Vagina (tissue), 2 donors: ENCODE measurements at regions not wholly inside any gene's neighbourhood (a gene's known extent, or its start where the extent isn't known, plus 50 kb on each side); places are given as distances from the start of the nearest gene placed in this dataset.

Experiments
- DNase-seq, 2 donors: peaks; one replicate each; pipeline ENCODE4 v3.0.0-alpha.2; 2017; ENCODE audit errors: extremely low spot score in 2 of 2
- H3K27ac ChIP-seq: fragments of 200-600 bp; sonication (generic); one replicate; pipeline ENCODE4 v1.5.1; 2019
- H3K27me3 ChIP-seq: fragments of 200-600 bp; sonication (generic); one replicate; pipeline ENCODE4 v1.5.1; 2019
- H3K36me3 ChIP-seq, 2 donors: fragments of 200-600 bp; sonication (generic); one replicate each; pipeline ENCODE4 v1.5.1; 2017 to 2019
- H3K4me1 ChIP-seq: fragments of 200-600 bp; sonication (generic); one replicate; pipeline ENCODE4 v1.5.1; 2019
- H3K4me3 ChIP-seq, 2 donors: fragments of 200-600 bp; sonication (generic); 1 replicate in 1 of 2; 2 replicates in 1 of 2; pipeline ENCODE4 v1.5.1; 2016 to 2019
- H3K9me3 ChIP-seq: fragments of 200-600 bp; sonication (generic); one replicate; pipeline ENCODE4 v1.5.1; 2019
- CTCF ChIP-seq, 3 experiments: fragments of 450-650 bp in 2 of 3; fragments of 200-600 bp in 1 of 3; sonication (generic) in 1 of 3; IDR thresholded peaks; one replicate each; pipeline ENCODE4 v1.5.1; 2017 to 2019; ENCODE audit warnings: antibody characterized with exemption in 3 of 3, mild to moderate bottlenecking in 2 of 3, moderate library complexity in 2 of 3
- POLR2A ChIP-seq, 2 donors: fragments of 450-650 bp; IDR thresholded peaks; one replicate each; pipeline ENCODE4 v1.6.1; 2017; ENCODE audit warnings: antibody characterized with exemption in 2 of 2, mild to moderate bottlenecking in 2 of 2, moderate library complexity in 2 of 2
- POLR2AphosphoS5 ChIP-seq, 2 donors: sonication (generic); formaldehyde crosslinking; IDR thresholded peaks; one replicate each; pipeline ENCODE4 v1.9.0; 2017; ENCODE audit warnings: antibody characterized with exemption in 2 of 2, mild to moderate bottlenecking in 2 of 2, low read depth in 1 of 2; ENCODE audit not compliant: insufficient read depth in 1 of 2
- intact Hi-C: fragments of 100-400 bp; cut with DNase I; formaldehyde crosslinking; loops from one replicate; pipeline ENCODE4 v1.15.1; 2023

GRCh38 chr7:24381894-24382505, 98.0 kb downstream of the NPY start:
- no peak for TF ChIP-seq CTCF (IDR thresholded peaks at IDR 0.05)
- TF ChIP-seq POLR2AphosphoS5 (IDR thresholded peaks at IDR 0.05; ENCODE audit: insufficient read depth in 1 of 2, low read depth in 1 of 2): no peak
- TF ChIP-seq POLR2A (IDR thresholded peaks at IDR 0.05): no peak
- Histone ChIP-seq H3K27ac (no peak overlapping the region), H3K4me3 (no peak overlapping the region), H3K9me3 (no peaks in the 10 kb centered on the region), H3K4me1 (no peaks in the 10 kb centered on the region), H3K27me3 (no peaks in the 10 kb centered on the region), H3K36me3 (no peaks in the 10 kb centered on the region)
- DNase-seq: no peak
- intact Hi-C loops: no loop called here

GRCh38 chr7:24383055-24383454, 99.1 kb downstream of the NPY start:
- TF ChIP-seq POLR2AphosphoS5 (IDR thresholded peaks at IDR 0.05; ENCODE audit: insufficient read depth in 1 of 2, low read depth in 1 of 2): no peak
- TF ChIP-seq POLR2A (IDR thresholded peaks at IDR 0.05): no peak
- no peak for TF ChIP-seq CTCF (IDR thresholded peaks at IDR 0.05)
- Histone ChIP-seq H3K4me3 (no peak overlapping the region), H3K27ac (no peak overlapping the region), H3K4me1 (no peaks in the 10 kb centered on the region), H3K27me3 (no peaks in the 10 kb centered on the region), H3K9me3 (no peaks in the 10 kb centered on the region), H3K36me3 (no peaks in the 10 kb centered on the region)
- intact Hi-C loops: no loop called here
- DNase-seq: no peak

- no peaks in the 10 kb centered on the region for H3K4me1 ChIP-seq
- intact Hi-C loops: no loop called here
- TF ChIP-seq CTCF (IDR thresholded peaks at IDR 0.05) (no peak), POLR2AphosphoS5 (IDR thresholded peaks at IDR 0.05; ENCODE audit: insufficient read depth in 1 of 2, low read depth in 1 of 2) (no peak), POLR2A (IDR thresholded peaks at IDR 0.05) (no peak)
- H3K27me3 ChIP-seq: no peaks in the 10 kb centered on the region
- DNase-seq: no peak
- H3K36me3 ChIP-seq: no peaks in the 10 kb centered on the region
- H3K9me3 ChIP-seq: no peaks in the 10 kb centered on the region
- H3K27ac ChIP-seq: no peak overlapping the region
- no peak overlapping the region for H3K4me3 ChIP-seq
These were observed 100.5 kb downstream of the NPY start for GRCh38 chr7:24384362-24385030.

GRCh38 chr7:24388212-24388611, 104.2 kb downstream of the NPY start:
- no peak for DNase-seq
- H3K27me3 ChIP-seq: no peaks in the 10 kb centered on the region
- no peak for TF ChIP-seq CTCF (IDR thresholded peaks at IDR 0.05)
- TF ChIP-seq POLR2AphosphoS5 (IDR thresholded peaks at IDR 0.05; ENCODE audit: insufficient read depth in 1 of 2, low read depth in 1 of 2): no peak
- TF ChIP-seq POLR2A (IDR thresholded peaks at IDR 0.05): no peak
- no peaks in the 10 kb centered on the region for H3K4me1 ChIP-seq
- no peak overlapping the region for H3K27ac ChIP-seq
- H3K36me3 ChIP-seq: no peaks in the 10 kb centered on the region
- H3K9me3 ChIP-seq: no peaks in the 10 kb centered on the region
- intact Hi-C loops: no loop called here
- H3K4me3 ChIP-seq: no peak overlapping the region
